ENCODE measurements at regions not wholly inside any gene's neighbourhood (a gene's known extent, or its start where the extent isn't known, plus 50 kb on each side); places are given as distances from the start of the nearest gene placed in this dataset.

- CTCF ChIA-PET = no interaction called here
- in situ Hi-C loops (cut with HindIII; ENCODE audit: low pct_unique_long_range_greater_than_20kb, low sequenced_read_pairs) = no loop called here
- no peaks in the 10 kb centered on the region for H3K27me3 ChIP-seq (ENCODE audit: control insufficient read depth, insufficient read depth, low read length)
- ATAC-seq (no peak), DNase-seq (ENCODE audit: low read depth, low spot score) (no peak)
- intact Hi-C loops (cut with micrococcal nuclease; ENCODE audit: unreplicated experiment) = no loop called here
- no peaks in the 10 kb centered on the region for H3K9me3 ChIP-seq (ENCODE audit: control insufficient read depth, insufficient read depth, low read depth, low read length)
- H3K4me1 ChIP-seq (ENCODE audit: control insufficient read depth, insufficient read depth, low read length) = no peaks in the 10 kb centered on the region
- TF ChIP-seq POLR2AphosphoS5 (IDR thresholded peaks at IDR 0.05; ENCODE audit: low read depth, low read length) (no peak), TCF7L2 (IDR thresholded peaks at IDR 0.05; ENCODE audit: low read depth, low read length) (no peak), SIN3A (IDR thresholded peaks at IDR 0.05; ENCODE audit: borderline replicate concordance, insufficient read depth, low read depth, low read length) (no peak), CTCF (IDR thresholded peaks at IDR 0.05) (no peak), REST (IDR thresholded peaks at IDR 0.05; ENCODE audit: insufficient read depth in 1 of 2, low read depth in 2 of 2, low read length in 1 of 2) (no peak)
- POLR2A ChIA-PET = no interaction called here
- no peak overlapping the region for H3K4me3 ChIP-seq (ENCODE audit: low read depth in 2 of 2, low read length in 2 of 2)
- H3K27ac ChIP-seq (ENCODE audit: low read length) = no peak overlapping the region
- no TSS peak for BruUV-seq (replicated peaks)
- H3K36me3 ChIP-seq (ENCODE audit: control insufficient read depth, insufficient read depth, low read length) = no peaks in the 10 kb centered on the region
Measured at GRCh38 chr2:214865400-214865799, 55.9 kb upstream of the BARD1 start.

All from Panc1 (cell line).